GM19468 (cell line): ENCODE measurements at regions not wholly inside any gene's neighbourhood (a gene's known extent, or its start where the extent isn't known, plus 50 kb on each side); places are given as distances from the start of the nearest gene placed in this dataset.
"Not testable (repeated sequence)": the region's sequence is repeated elsewhere in the genome, so short reads cannot be mapped to it uniquely, and the experiment has no call there.

Source experiments
- ATAC-seq: cut with Tn5 transposase; IDR thresholded peaks from one replicate; pipeline ENCODE4 v1.9.1; 2021; ENCODE audit warnings: mild to moderate bottlenecking, moderate library complexity, moderate number of reproducible peaks; ENCODE audit not compliant: unreplicated experiment; ENCODE audit errors: extremely low read depth

- ATAC-seq, result no peak
These were observed 160.1 kb downstream of the TBX15 start for GRCh38 chr1:118828038-118828437.

GRCh38 chr1:118827636-118828035 is 160.5 kb downstream of the TBX15 start:
- no peak for ATAC-seq

- no peak for ATAC-seq
These were observed 160.9 kb downstream of the TBX15 start for GRCh38 chr1:118827207-118827606.

- no peak for ATAC-seq
These were observed 161.5 kb downstream of the TBX15 start for GRCh38 chr1:118826669-118827068.

- ATAC-seq, result no peak
These were observed 162.5 kb downstream of the TBX15 start for GRCh38 chr1:118825619-118826018.

- ATAC-seq, result no peak
These were observed 166.3 kb downstream of the TBX15 start for GRCh38 chr1:118821801-118822200.

- ATAC-seq, result no peak
These were observed 167.3 kb downstream of the TBX15 start for GRCh38 chr1:118820864-118821263.

GRCh38 chr1:118815909-118816308 is 172.2 kb downstream of the TBX15 start:
- ATAC-seq, result no peak

GRCh38 chr1:118812555-118812954 is 175.6 kb downstream of the TBX15 start:
- no peak for ATAC-seq

GRCh38 chr1:118811156-118811555 is 177.0 kb downstream of the TBX15 start:
- no peak for ATAC-seq

- ATAC-seq, result no peak
These were observed 178.6 kb downstream of the TBX15 start for GRCh38 chr1:118809586-118809985.

- not testable (repeated sequence) for ATAC-seq
These were observed 185.0 kb downstream of the TBX15 start for GRCh38 chr1:118803128-118803527.

GRCh38 chr1:118791094-118791691 is 196.9 kb downstream of the TBX15 start:
- no peak for ATAC-seq

- no peak for ATAC-seq
These were observed 199.7 kb downstream of the TBX15 start for GRCh38 chr1:118788463-118788862.

GRCh38 chr1:118786454-118787155 is 201.5 kb downstream of the TBX15 start:
- ATAC-seq, result no peak

- no peak for ATAC-seq
These were observed 202.9 kb downstream of the TBX15 start for GRCh38 chr1:118785246-118785645.

- ATAC-seq, result no peak
These were observed 204.9 kb downstream of the TBX15 start for GRCh38 chr1:118783095-118783758.

GRCh38 chr1:118773656-118774055 is 214.5 kb downstream of the TBX15 start:
- no peak for ATAC-seq

- ATAC-seq, result no peak
These were observed 220.2 kb downstream of the TBX15 start for GRCh38 chr1:118767971-118768370.

GRCh38 chr1:118753976-118754375 is 234.2 kb downstream of the TBX15 start:
- no peak for ATAC-seq

GRCh38 chr1:118751166-118751565 is 237.0 kb downstream of the TBX15 start:
- ATAC-seq, result no peak
